MCF 10A (cell line): ENCODE measurements at regions not wholly inside any gene's neighbourhood (a gene's known extent, or its start where the extent isn't known, plus 50 kb on each side); places are given as distances from the start of the nearest gene placed in this dataset.

Experiments used
- BruUV-seq: library from RNA; stranded (reverse); fragments of 400-500 nt; replicated peaks from 2 replicates; lab custom pipeline; 2021; lab: Mats Ljungman, UMichigan
- CTCF ChIA-PET: fragments of 300-600 bp; sonication (Branson Sonifier 250); formaldehyde crosslinking; extraction: SDS; loops from one replicate; lab custom pipeline; 2021; ENCODE audit warnings: antibody characterized with exemption, inconsistent platforms; lab: Yijun Ruan, JAX
- POLR2A ChIA-PET: fragments of 300-600, 350-650 bp; sonication (Branson Sonifier 250); formaldehyde crosslinking; extraction: SDS; loops from one replicate; lab custom pipeline; 2020; ENCODE audit warnings: antibody characterized with exemption, inconsistent platforms; lab: Yijun Ruan, JAX
- DNase-seq: peaks from one replicate; pipeline ENCODE4 v3.0.0-alpha.2; 2018; ENCODE audit not compliant: unreplicated experiment
- H3K27ac Mint-ChIP-seq: one replicate; pipeline ENCODE4 v1.8.0; 2022; ENCODE audit warnings: mild to moderate bottlenecking, low read depth, mixed read lengths; ENCODE audit not compliant: unreplicated experiment
- H3K27me3 Mint-ChIP-seq: one replicate; pipeline ENCODE4 v1.8.0; 2022; ENCODE audit warnings: mixed read lengths; ENCODE audit not compliant: insufficient read depth, unreplicated experiment
- H3K36me3 Mint-ChIP-seq: one replicate; pipeline ENCODE4 v1.8.0; 2022; ENCODE audit warnings: mild to moderate bottlenecking, moderate library complexity, mixed read lengths; ENCODE audit not compliant: insufficient read depth, unreplicated experiment
- H3K4me1 Mint-ChIP-seq: one replicate; pipeline ENCODE4 v1.8.0; 2022; ENCODE audit warnings: mixed read lengths; ENCODE audit not compliant: insufficient read depth, unreplicated experiment
- H3K4me3 Mint-ChIP-seq: one replicate; pipeline ENCODE4 v1.8.0; 2022; ENCODE audit warnings: mild to moderate bottlenecking, moderate library complexity, mixed read lengths; ENCODE audit not compliant: unreplicated experiment
- H3K9me3 Mint-ChIP-seq: one replicate; pipeline ENCODE4 v1.8.0; 2022; ENCODE audit warnings: mixed read lengths; ENCODE audit not compliant: unreplicated experiment
- intact Hi-C: fragments of 100-400 bp; cut with micrococcal nuclease; formaldehyde crosslinking; loops from 2 replicates; pipeline ENCODE4 v1.14.1; 2022
- TF ChIP-seq, protein P1 (sequence below): fragments of 200-600 bp; IDR thresholded peaks from one replicate; pipeline ENCODE4 v1.8.0; 2022; ENCODE audit warnings: antibody characterized with exemption, mild to moderate bottlenecking; ENCODE audit not compliant: unreplicated experiment

DNA sequence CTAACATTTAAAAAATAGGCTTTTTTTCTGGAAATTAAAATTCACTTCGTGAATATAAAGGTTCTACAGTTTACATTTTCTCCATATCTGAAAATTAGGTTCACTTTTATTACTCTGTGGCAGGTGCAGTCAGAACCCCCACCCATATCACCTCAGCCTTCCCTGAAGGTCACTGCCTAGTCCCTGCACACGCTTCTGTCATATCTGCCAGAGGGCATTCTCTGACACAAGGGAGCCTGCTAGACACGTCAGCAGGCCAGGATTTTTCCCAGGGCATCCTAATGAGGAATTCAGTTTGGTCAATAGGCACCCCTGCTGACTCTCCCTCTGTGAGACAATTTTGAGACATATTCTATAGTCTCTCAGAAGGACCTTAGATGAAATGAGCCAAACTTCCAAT lies 475.7 kb upstream of the PKDCC start:
- Mint-ChIP-seq H3K27ac (no peak overlapping the region), H3K36me3 (no peaks in the 10 kb centered on the region), H3K27me3 (no peaks in the 10 kb centered on the region), H3K4me1 (no peaks in the 10 kb centered on the region), H3K4me3 (no peak overlapping the region), H3K9me3 (peaks cover 6% of the 10 kb centered on the region)
- BruUV-seq, result no TSS peak
- ChIA-PET CTCF (interaction anchor here (1.1 to 1.2 kb wide), 2 partner anchors 10 to 82 kb away, joined by 4 read pairs; no protein-coding TSS in a partner anchor), POLR2A (no interaction called here)
- TF ChIP-seq, protein P1, sequence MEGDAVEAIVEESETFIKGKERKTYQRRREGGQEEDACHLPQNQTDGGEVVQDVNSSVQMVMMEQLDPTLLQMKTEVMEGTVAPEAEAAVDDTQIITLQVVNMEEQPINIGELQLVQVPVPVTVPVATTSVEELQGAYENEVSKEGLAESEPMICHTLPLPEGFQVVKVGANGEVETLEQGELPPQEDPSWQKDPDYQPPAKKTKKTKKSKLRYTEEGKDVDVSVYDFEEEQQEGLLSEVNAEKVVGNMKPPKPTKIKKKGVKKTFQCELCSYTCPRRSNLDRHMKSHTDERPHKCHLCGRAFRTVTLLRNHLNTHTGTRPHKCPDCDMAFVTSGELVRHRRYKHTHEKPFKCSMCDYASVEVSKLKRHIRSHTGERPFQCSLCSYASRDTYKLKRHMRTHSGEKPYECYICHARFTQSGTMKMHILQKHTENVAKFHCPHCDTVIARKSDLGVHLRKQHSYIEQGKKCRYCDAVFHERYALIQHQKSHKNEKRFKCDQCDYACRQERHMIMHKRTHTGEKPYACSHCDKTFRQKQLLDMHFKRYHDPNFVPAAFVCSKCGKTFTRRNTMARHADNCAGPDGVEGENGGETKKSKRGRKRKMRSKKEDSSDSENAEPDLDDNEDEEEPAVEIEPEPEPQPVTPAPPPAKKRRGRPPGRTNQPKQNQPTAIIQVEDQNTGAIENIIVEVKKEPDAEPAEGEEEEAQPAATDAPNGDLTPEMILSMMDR, result no peak
- DNase-seq, result no peak
- intact Hi-C loops, result no loop called here

DNA sequence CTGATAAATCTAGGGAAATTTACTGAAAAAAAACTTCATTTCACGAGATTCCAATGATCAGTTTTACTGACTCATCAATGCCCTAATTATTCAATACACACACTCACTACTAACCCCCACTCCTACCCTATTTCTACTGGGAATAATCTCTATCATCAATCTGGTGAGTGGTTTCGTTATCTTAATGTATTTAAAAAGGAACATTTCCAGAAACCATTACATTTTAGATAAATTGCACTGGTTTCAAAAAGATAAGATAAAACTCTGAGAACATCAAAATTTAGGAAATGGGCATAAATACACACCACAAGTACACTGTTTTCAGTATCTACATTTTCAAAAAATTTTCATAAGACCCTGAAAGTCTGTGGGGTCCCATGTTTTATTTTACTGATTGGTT lies 471.4 kb upstream of the PKDCC start:
- no peaks in the 10 kb centered on the region for H3K36me3 Mint-ChIP-seq
- H3K4me3 Mint-ChIP-seq, result no peak overlapping the region
- POLR2A ChIA-PET, result no interaction called here
- H3K27me3 Mint-ChIP-seq, result no peaks in the 10 kb centered on the region
- H3K4me1 Mint-ChIP-seq, result peaks cover 10% of the 10 kb centered on the region
- TF ChIP-seq, protein P1, result no peak
- BruUV-seq, result no TSS peak
- intact Hi-C loops, result no loop called here
- no peaks in the 10 kb centered on the region for H3K9me3 Mint-ChIP-seq
- CTCF ChIA-PET, result no interaction called here
- H3K27ac Mint-ChIP-seq, result no peak overlapping the region
- no peak for DNase-seq

DNA sequence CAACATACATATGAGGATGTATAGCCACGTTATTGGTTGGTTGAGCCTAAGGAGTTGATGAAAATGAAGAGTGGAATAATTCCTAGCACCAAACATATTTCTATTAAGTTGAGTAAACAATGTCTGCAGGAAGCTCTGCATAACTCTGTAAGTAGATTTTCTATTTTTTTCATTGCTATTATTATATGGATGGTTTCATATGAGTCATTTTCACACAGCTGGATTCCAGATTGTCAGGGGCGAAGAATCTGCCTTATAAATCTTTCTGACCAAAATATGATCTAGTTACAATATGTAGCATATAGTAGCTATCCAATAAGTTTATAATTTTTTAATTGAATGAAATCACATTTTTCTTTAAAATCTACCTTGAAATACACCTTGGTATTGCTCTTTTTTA lies 468.0 kb upstream of the PKDCC start:
- Mint-ChIP-seq H3K4me3 (no peak overlapping the region), H3K27ac (no peak overlapping the region), H3K36me3 (no peaks in the 10 kb centered on the region), H3K27me3 (no peaks in the 10 kb centered on the region), H3K9me3 (peaks cover 12% of the 10 kb centered on the region), H3K4me1 (peaks cover 10% of the 10 kb centered on the region)
- TF ChIP-seq, protein P1, result no peak
- POLR2A ChIA-PET, result interaction anchor here (0.8 kb wide), 1 partner anchor 270 kb away, joined by 3 read pairs; no protein-coding TSS in a partner anchor
- DNase-seq, result peak; percentile 8
- CTCF ChIA-PET, result interaction anchor here (0.5 kb wide), 1 partner anchor 580 kb away, joined by 3 read pairs; no protein-coding TSS in a partner anchor
- intact Hi-C loops, result no loop called here
- BruUV-seq, result no TSS peak

DNA sequence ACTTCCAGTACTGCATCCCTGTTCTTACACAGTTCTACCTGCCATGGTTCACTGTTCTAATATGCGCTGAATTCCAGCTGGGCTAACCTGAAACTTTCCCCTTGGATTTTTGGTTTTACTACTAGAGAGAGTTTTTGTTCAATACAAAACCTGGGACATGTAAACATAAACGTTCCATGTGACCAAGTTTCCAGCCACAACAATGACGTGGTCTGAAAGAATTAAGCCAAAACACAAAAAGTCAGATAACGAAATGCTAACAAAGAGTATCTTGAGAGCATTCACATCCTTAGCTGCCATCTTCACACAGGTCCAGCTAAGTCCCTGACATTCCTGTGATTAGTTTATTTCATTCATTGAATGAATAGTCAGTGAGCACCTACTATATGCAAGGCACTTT lies 467.0 kb upstream of the PKDCC start:
- BruUV-seq, result no TSS peak
- TF ChIP-seq, protein P1, result no peak
- peaks cover 10% of the 10 kb centered on the region for H3K4me1 Mint-ChIP-seq
- POLR2A ChIA-PET, result no interaction called here
- no peak overlapping the region for H3K4me3 Mint-ChIP-seq
- H3K27me3 Mint-ChIP-seq, result no peaks in the 10 kb centered on the region
- H3K27ac Mint-ChIP-seq, result no peak overlapping the region
- CTCF ChIA-PET, result no interaction called here
- DNase-seq, result no peak
- intact Hi-C loops, result no loop called here
- H3K36me3 Mint-ChIP-seq, result no peaks in the 10 kb centered on the region
- peaks cover 22% of the 10 kb centered on the region for H3K9me3 Mint-ChIP-seq
